ENCODE measurements at regions not wholly inside any gene's neighbourhood (a gene's known extent, or its start where the extent isn't known, plus 50 kb on each side); places are given as distances from the start of the nearest gene placed in this dataset.

DNA sequence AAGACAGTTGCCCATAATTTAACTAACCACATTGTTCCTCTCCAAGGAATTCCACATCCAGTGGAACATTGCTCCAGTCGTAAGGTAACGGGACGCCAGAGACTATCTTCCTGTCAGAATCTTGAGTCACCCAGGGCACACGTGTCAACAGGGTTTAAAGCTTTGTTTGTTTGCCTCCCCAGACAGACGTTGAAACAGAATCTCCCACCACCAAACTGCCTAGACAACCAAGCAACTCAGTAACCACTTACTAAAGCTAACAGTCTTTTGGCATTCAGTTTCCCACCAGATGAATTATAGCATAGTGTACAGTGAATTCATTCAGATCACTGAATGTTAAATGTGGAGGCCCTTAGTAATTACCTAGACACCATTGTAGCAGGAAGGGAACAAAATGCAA lies 439.5 kb downstream of the PLPP3 start:
- in situ Hi-C loops (cut with MboI; ENCODE audit: low pct_unique_long_range_greater_than_20kb, low sequenced_read_pairs, unreplicated experiment): no loop called here
- DNase-seq (ENCODE audit: low spot score): no peak
- TF ChIP-seq, protein P1, sequence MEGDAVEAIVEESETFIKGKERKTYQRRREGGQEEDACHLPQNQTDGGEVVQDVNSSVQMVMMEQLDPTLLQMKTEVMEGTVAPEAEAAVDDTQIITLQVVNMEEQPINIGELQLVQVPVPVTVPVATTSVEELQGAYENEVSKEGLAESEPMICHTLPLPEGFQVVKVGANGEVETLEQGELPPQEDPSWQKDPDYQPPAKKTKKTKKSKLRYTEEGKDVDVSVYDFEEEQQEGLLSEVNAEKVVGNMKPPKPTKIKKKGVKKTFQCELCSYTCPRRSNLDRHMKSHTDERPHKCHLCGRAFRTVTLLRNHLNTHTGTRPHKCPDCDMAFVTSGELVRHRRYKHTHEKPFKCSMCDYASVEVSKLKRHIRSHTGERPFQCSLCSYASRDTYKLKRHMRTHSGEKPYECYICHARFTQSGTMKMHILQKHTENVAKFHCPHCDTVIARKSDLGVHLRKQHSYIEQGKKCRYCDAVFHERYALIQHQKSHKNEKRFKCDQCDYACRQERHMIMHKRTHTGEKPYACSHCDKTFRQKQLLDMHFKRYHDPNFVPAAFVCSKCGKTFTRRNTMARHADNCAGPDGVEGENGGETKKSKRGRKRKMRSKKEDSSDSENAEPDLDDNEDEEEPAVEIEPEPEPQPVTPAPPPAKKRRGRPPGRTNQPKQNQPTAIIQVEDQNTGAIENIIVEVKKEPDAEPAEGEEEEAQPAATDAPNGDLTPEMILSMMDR (IDR thresholded peaks at IDR 0.05; ENCODE audit: extremely low read depth, insufficient read depth, missing control alignments): no peak

DNA sequence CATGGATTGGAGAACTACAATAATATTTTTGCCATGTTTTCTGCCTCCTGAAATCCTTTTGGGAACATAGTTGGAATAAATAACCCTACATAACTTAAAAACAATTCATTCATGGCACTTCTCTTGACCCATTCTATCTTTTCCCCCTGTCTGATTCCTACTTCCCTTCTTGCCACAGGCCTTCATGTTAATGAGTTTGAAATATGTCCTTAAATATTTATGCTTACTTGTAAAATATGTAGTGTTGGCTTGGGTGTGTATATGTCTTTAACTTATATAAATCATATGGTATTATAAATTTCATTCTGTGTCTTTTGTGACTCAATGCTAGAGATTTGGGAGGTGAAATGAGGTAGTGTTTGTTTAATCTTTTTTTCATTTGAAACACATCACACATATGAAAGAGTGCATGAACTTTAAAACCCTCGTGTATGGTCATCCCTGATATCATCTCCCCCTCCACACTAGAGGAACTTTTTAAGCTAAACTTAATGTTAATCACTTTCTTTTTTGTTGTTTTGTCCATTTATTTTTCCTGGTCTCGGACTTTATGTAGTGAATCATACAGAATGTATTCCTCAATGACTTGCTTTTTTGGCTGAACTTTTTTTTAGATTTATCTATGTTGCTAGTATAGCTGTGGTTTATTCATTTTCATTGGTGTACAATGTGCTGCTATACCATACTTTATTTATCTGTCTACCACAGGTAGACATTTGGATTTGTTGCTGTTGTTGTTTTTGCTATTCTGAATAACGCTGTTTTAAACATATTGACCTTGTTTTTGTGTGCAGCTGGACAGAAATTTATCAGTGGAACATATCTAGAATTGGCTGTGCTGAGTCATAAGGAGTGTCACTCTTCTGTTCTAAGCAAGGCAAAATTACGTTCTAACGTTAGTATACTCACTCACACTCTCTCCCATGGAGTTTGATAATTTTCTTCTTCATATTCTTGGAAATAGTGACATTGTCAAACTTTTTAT lies 441.6 kb downstream of the PLPP3 start:
- TF ChIP-seq, protein P1 (IDR thresholded peaks at IDR 0.05; ENCODE audit: extremely low read depth, insufficient read depth, missing control alignments): no peak
- in situ Hi-C loops (cut with MboI; ENCODE audit: low pct_unique_long_range_greater_than_20kb, low sequenced_read_pairs, unreplicated experiment): no loop called here
- DNase-seq (ENCODE audit: low spot score): no peak

DNA sequence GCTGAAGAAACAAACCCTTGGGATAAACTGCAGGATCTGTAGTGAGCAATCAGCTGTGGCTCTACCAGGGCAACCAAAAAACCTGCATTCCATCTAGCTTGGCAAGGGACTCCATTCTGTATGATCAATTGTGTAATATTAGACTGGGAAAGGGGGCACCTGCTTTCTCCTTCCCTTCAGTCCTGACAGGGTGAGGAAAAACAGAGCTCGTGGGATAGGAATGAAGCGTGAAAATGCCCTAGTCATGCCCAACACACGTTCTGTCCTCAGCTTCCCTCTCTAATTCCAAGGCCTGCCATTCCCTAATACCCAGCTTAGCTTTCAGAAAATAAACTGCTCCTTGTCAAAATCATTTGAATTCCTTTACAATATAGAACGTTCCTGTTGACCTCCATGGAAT lies 442.3 kb downstream of the PLPP3 start:
- TF ChIP-seq, protein P1 (IDR thresholded peaks at IDR 0.05; ENCODE audit: extremely low read depth, insufficient read depth, missing control alignments): no peak
- in situ Hi-C loops (cut with MboI; ENCODE audit: low pct_unique_long_range_greater_than_20kb, low sequenced_read_pairs, unreplicated experiment): no loop called here
- no peak for DNase-seq (ENCODE audit: low spot score)

DNA sequence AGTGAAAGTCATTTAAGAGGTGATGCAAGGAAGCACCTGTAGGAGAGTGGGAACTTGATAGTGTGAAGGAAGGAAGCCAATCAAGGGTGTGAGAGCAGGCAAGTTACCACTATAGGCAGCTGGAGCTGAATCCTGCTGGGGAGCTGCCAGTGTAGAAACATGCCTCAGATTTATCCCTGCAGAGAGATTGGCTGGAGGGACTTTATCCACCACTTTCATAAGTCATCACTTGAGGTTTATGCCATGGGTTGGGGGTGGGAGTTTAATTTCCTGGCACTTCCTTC lies 443.6 kb downstream of the PLPP3 start:
- in situ Hi-C loops (cut with MboI; ENCODE audit: low pct_unique_long_range_greater_than_20kb, low sequenced_read_pairs, unreplicated experiment): no loop called here
- TF ChIP-seq, protein P1 (IDR thresholded peaks at IDR 0.05; ENCODE audit: extremely low read depth, insufficient read depth, missing control alignments): no peak
- no peak for DNase-seq (ENCODE audit: low spot score)

DNA sequence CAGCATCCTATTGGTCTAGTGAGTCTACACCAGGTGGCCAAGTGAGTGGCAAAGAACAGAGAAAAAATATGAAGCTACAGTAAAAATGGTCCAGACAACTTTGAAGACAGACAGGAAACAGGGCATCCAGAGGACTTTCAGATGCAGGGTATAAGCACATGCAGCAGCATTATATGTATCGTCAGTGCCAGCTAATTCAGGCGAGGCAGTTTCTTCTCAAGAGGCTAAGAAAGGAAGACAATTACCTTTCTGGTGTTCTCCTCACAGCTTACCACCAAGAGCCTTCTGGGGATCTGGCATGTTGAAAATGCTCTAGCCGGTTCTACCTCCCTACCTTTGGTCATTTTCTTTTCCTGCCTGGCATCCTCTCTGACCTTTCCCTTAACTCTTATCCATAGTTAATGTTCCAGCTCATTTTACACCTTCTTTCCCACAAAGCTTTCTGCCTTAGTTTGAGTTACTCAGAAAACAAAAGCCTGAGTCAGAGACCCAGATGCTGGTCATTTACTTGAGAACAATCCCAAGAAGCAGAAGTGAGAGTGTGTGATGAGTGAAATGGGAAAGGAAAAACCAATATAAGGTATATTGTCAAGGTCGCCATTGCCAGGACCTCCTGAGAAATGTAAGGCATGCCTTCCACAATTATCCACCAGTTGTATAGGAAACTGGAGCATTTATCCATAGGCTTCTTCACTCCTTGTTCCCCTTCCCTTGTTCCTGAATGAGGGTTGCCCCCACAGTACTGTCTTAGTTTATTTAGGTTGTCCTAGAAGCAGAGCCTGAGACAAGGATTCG lies 444.1 kb downstream of the PLPP3 start:
- TF ChIP-seq, protein P1 (IDR thresholded peaks at IDR 0.05; ENCODE audit: extremely low read depth, insufficient read depth, missing control alignments): no peak
- DNase-seq (ENCODE audit: low spot score): no peak
- in situ Hi-C loops (cut with MboI; ENCODE audit: low pct_unique_long_range_greater_than_20kb, low sequenced_read_pairs, unreplicated experiment): no loop called here

DNA sequence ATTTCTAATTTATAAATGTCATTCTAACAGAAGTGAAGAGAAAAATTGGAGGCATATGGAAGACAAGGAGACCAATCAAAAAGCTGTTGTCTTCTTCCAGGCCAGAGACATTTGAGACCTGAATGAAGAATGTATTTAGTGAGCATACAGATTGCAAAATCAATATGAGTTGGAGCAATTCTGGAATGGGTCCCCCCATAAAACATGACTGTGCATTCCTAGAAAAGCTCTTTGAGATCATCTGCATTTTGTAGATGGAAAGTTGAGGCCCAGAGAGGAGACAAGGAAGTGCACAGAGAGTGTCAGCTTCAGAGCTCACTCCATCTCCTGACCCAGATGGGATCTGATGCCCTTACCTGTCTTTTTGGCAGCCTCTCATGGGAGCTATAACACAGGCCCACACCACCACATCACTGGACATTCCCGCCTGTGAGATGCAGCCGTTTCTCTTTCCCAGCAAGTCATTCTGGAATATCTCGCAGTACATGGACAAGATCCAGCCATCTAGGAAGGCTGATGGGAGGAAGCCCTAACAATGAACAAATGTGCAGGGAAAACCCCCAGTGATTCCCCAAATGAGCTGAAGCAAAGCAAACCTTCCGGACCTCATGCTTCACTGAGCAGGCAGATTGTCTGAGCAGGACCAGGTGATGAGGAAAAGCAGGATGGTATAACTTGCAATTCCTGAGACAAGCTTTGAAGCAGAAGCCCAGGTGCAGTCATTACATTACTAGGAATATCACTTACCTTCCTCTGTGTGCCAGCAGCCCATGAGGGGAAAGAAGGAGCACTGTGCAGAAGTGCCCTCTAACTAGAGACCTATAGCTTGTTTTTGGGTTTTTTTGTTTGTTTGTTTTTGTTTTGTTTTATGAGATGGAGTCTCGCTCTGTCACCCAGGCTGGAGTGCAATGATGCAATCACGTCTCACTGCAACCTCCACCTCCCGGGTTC lies 445.6 kb downstream of the PLPP3 start:
- DNase-seq (ENCODE audit: low spot score): no peak
- in situ Hi-C loops (cut with MboI; ENCODE audit: low pct_unique_long_range_greater_than_20kb, low sequenced_read_pairs, unreplicated experiment): no loop called here
- TF ChIP-seq, protein P1 (IDR thresholded peaks at IDR 0.05; ENCODE audit: extremely low read depth, insufficient read depth, missing control alignments): no peak
